K562 (cell line): ENCODE measurements at regions not wholly inside any gene's neighbourhood (a gene's known extent, or its start where the extent isn't known, plus 50 kb on each side); places are given as distances from the start of the nearest gene placed in this dataset.

ENCODE experiments used
- BRCA1 ChIP-seq, 2 experiments: fragments of 450-650 bp in 1 of 2; sonication (generic) in 1 of 2; formaldehyde crosslinking in 1 of 2; IDR thresholded peaks; 2 replicates each; pipeline versions ENCODE4 v1.5.0 to v1.6.1; 2017 to 2020; ENCODE audit warnings: mild to moderate bottlenecking in 1 of 2, missing genetic modification reagents in 1 of 2
- ERF ChIP-seq: fragments of 450-650 bp; formaldehyde crosslinking; IDR thresholded peaks from 2 replicates; pipeline ENCODE4 v1.4.0; 2020; ENCODE audit warnings: mild to moderate bottlenecking, mixed read lengths
- ESRRA ChIP-seq: fragments of 450-650 bp; IDR thresholded peaks from 2 replicates; pipeline ENCODE4 v1.6.1; 2014; ENCODE audit warnings: low read depth, mild to moderate bottlenecking, moderate library complexity, borderline replicate concordance
- ETV1 ChIP-seq: fragments of 450-650 bp; conservative IDR thresholded peaks from 2 replicates; pipeline ENCODE4 v1.6.1; 2016; ENCODE audit warnings: missing genetic modification characterization, control low read depth, low read depth, missing compliant biosample characterization
- MNT ChIP-seq, 2 experiments: fragments of 450-650 bp; conservative IDR thresholded peaks; 2 replicates each; pipeline ENCODE4 v1.6.1; 2017; ENCODE audit warnings: mild to moderate bottlenecking in 2 of 2, moderate library complexity in 2 of 2
- NCOR1 ChIP-seq: fragments of 450-650 bp; IDR thresholded peaks from 2 replicates; pipeline ENCODE4 v1.6.1; 2016; ENCODE audit warnings: mild to moderate bottlenecking, moderate library complexity
- NFE2 ChIP-seq: IDR thresholded peaks from 2 replicates; pipeline ENCODE4 v1.6.1; 2014; ENCODE audit warnings: antibody characterized with exemption, low read depth
- YY1 ChIP-seq, 3 experiments: IDR thresholded peaks; 2 replicates each; pipeline ENCODE4 v1.6.1; 2011; ENCODE audit warnings: low read length in 2 of 3, mild to moderate bottlenecking in 2 of 3, moderate library complexity in 2 of 3, borderline replicate concordance in 1 of 3, control low read depth in 1 of 3, low read depth in 1 of 3; ENCODE audit not compliant: insufficient read depth in 3 of 3, insufficient replicate concordance in 2 of 3, control insufficient read depth in 1 of 3, insufficient read length in 1 of 3; ENCODE audit errors: extremely low read depth in 1 of 3
- ZNF398 ChIP-seq: fragments of 250-450 bp; sonication (Bioruptor Pico); IDR thresholded peaks from 2 replicates; pipeline ENCODE4 v1.8.0; 2021; ENCODE audit warnings: moderate library complexity, mild to moderate bottlenecking, inconsistent platforms
- TF ChIP-seq, protein P1 (sequence below): fragments of 450-650 bp; IDR thresholded peaks from 2 replicates; pipeline ENCODE4 v1.6.1; 2016; ENCODE audit warnings: low read depth, mild to moderate bottlenecking, moderate library complexity
- TF ChIP-seq, protein P2 (sequence below), 3 experiments: IDR thresholded peaks in 2 of 3; conservative IDR thresholded peaks in 1 of 3; 2 replicates each; pipeline ENCODE4 v1.5.1; 2011 to 2012; ENCODE audit warnings: low read length in 3 of 3, mild to moderate bottlenecking in 3 of 3, control low read depth in 2 of 3, improper control_type of control experiment in 1 of 3, inconsistent platforms in 1 of 3, low read depth in 1 of 3, mixed read lengths in 1 of 3, moderate library complexity in 1 of 3; ENCODE audit not compliant: insufficient read depth in 2 of 3
- TF ChIP-seq, protein P3 (sequence below): fragments of 450-650 bp; IDR thresholded peaks from 2 replicates; pipeline ENCODE4 v1.7.1; 2018; ENCODE audit warnings: mild to moderate bottlenecking, low read depth; ENCODE audit not compliant: partially characterized antibody
- TF ChIP-seq, protein P4 (sequence below): fragments of 450-650 bp; IDR thresholded peaks from 2 replicates; pipeline ENCODE4 v1.6.1; 2017; ENCODE audit warnings: mild to moderate bottlenecking, moderate library complexity
- TF ChIP-seq, protein P5 (sequence below): sonication (generic); formaldehyde crosslinking; IDR thresholded peaks from 2 replicates; pipeline ENCODE4 v1.9.0; 2022; ENCODE audit warnings: mild to moderate bottlenecking, missing genetic modification reagents

- TF ChIP-seq BRCA1 (IDR thresholded peaks at IDR 0.05): no peak
- TF ChIP-seq BRCA1 (CRISPR knock-in tag; IDR thresholded peaks at IDR 0.05): no peak
- TF ChIP-seq, protein P1, sequence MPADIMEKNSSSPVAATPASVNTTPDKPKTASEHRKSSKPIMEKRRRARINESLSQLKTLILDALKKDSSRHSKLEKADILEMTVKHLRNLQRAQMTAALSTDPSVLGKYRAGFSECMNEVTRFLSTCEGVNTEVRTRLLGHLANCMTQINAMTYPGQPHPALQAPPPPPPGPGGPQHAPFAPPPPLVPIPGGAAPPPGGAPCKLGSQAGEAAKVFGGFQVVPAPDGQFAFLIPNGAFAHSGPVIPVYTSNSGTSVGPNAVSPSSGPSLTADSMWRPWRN: no peak
- no peak for TF ChIP-seq ERF (CRISPR knock-in tag)
- no peak for TF ChIP-seq NCOR1
- TF ChIP-seq ESRRA: no peak
- TF ChIP-seq, protein P2, sequence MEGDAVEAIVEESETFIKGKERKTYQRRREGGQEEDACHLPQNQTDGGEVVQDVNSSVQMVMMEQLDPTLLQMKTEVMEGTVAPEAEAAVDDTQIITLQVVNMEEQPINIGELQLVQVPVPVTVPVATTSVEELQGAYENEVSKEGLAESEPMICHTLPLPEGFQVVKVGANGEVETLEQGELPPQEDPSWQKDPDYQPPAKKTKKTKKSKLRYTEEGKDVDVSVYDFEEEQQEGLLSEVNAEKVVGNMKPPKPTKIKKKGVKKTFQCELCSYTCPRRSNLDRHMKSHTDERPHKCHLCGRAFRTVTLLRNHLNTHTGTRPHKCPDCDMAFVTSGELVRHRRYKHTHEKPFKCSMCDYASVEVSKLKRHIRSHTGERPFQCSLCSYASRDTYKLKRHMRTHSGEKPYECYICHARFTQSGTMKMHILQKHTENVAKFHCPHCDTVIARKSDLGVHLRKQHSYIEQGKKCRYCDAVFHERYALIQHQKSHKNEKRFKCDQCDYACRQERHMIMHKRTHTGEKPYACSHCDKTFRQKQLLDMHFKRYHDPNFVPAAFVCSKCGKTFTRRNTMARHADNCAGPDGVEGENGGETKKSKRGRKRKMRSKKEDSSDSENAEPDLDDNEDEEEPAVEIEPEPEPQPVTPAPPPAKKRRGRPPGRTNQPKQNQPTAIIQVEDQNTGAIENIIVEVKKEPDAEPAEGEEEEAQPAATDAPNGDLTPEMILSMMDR (IDR thresholded peaks at IDR 0.05 in 2 of 3, conservative IDR thresholded peaks at IDR 0.05 in 1 of 3; ENCODE audit: insufficient read depth in 2 of 3, low read depth in 1 of 3, low read length in 3 of 3): no peak
- TF ChIP-seq, protein P3, sequence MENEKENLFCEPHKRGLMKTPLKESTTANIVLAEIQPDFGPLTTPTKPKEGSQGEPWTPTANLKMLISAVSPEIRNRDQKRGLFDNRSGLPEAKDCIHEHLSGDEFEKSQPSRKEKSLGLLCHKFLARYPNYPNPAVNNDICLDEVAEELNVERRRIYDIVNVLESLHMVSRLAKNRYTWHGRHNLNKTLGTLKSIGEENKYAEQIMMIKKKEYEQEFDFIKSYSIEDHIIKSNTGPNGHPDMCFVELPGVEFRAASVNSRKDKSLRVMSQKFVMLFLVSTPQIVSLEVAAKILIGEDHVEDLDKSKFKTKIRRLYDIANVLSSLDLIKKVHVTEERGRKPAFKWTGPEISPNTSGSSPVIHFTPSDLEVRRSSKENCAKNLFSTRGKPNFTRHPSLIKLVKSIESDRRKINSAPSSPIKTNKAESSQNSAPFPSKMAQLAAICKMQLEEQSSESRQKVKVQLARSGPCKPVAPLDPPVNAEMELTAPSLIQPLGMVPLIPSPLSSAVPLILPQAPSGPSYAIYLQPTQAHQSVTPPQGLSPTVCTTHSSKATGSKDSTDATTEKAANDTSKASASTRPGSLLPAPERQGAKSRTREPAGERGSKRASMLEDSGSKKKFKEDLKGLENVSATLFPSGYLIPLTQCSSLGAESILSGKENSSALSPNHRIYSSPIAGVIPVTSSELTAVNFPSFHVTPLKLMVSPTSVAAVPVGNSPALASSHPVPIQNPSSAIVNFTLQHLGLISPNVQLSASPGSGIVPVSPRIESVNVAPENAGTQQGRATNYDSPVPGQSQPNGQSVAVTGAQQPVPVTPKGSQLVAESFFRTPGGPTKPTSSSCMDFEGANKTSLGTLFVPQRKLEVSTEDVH: no peak
- TF ChIP-seq YY1 (IDR thresholded peaks at IDR 0.05; ENCODE audit: borderline replicate concordance in 1 of 3, control insufficient read depth in 1 of 3, extremely low read depth in 1 of 3, insufficient read depth in 3 of 3, insufficient read length in 1 of 3, insufficient replicate concordance in 2 of 3, low read depth in 1 of 3, low read length in 2 of 3): no peak
- TF ChIP-seq, protein P4, sequence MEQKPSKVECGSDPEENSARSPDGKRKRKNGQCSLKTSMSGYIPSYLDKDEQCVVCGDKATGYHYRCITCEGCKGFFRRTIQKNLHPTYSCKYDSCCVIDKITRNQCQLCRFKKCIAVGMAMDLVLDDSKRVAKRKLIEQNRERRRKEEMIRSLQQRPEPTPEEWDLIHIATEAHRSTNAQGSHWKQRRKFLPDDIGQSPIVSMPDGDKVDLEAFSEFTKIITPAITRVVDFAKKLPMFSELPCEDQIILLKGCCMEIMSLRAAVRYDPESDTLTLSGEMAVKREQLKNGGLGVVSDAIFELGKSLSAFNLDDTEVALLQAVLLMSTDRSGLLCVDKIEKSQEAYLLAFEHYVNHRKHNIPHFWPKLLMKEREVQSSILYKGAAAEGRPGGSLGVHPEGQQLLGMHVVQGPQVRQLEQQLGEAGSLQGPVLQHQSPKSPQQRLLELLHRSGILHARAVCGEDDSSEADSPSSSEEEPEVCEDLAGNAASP: no peak
- no peak for TF ChIP-seq ZNF398 (CRISPR knock-in tag)
- TF ChIP-seq, protein P5, sequence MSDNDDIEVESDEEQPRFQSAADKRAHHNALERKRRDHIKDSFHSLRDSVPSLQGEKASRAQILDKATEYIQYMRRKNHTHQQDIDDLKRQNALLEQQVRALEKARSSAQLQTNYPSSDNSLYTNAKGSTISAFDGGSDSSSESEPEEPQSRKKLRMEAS (CRISPR knock-in tag): no peak
- no peak for TF ChIP-seq ETV1 (tag)
- no peak for TF ChIP-seq MNT (conservative IDR thresholded peaks at IDR 0.05)
- TF ChIP-seq NFE2: no peak
These were observed 1350.9 kb downstream of the ARAP2 start for GRCh38 chr4:34893382-34893781.
